Skeletal muscle tissue (tissue), 3 donors: ENCODE measurements at regions not wholly inside any gene's neighbourhood (a gene's known extent, or its start where the extent isn't known, plus 50 kb on each side); places are given as distances from the start of the nearest gene placed in this dataset.

Source experiments
- H3K27ac ChIP-seq: one replicate; pipeline ENCODE4 v1.7.0; 2013; ENCODE audit warnings: mild to moderate bottlenecking, low read depth, low read length, inconsistent platforms
- H3K27me3 ChIP-seq, 3 donors: one replicate each; pipeline ENCODE4 v1.7.0; 2013; ENCODE audit warnings: low read length in 3 of 3; ENCODE audit not compliant: control insufficient read depth in 3 of 3, insufficient read depth in 3 of 3
- H3K36me3 ChIP-seq, 3 donors: one replicate each; pipeline ENCODE4 v1.7.0; 2013; ENCODE audit warnings: low read length in 3 of 3; ENCODE audit not compliant: control insufficient read depth in 3 of 3, insufficient read depth in 3 of 3
- H3K4me1 ChIP-seq, 3 donors: one replicate each; pipeline ENCODE4 v1.7.0; 2013; ENCODE audit warnings: low read length in 3 of 3, mild to moderate bottlenecking in 3 of 3; ENCODE audit not compliant: control insufficient read depth in 3 of 3, insufficient read depth in 3 of 3
- H3K4me3 ChIP-seq, 3 donors: one replicate each; pipeline ENCODE4 v1.7.0; 2013; ENCODE audit warnings: low read length in 3 of 3
- H3K9ac ChIP-seq, 3 donors: one replicate each; pipeline ENCODE4 v1.7.0; 2013; ENCODE audit warnings: low read length in 3 of 3, mild to moderate bottlenecking in 3 of 3, moderate library complexity in 2 of 3, low read depth in 1 of 3
- H3K9me3 ChIP-seq, 3 donors: one replicate each; pipeline ENCODE4 v1.7.0; 2013; ENCODE audit warnings: low read length in 3 of 3; ENCODE audit not compliant: control insufficient read depth in 3 of 3
- donor health status: Osteomylitis.

DNA sequence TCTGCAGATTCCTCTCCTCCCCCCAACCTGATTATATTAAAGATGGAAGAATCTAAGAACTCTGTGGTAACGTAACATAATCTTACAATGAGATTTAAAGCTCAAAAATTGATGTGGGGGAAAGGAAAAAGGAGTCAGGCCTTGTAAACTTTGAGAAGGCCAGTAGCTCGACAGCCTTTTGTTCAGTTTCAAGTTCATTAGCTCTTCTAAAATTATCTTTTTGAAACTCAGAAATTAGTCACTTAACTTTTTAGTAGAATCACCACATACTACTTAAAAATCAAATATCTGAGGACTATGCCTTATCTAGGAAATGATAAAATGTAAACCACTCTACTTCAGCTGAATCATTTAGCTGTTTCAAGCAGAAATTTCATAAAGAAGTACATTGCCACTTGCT, 996.2 kb downstream of the AMY1C start:
- Histone ChIP-seq H3K4me3 (no peak overlapping the region), H3K4me1 (no peaks in the 10 kb centered on the region), H3K27ac (no peak overlapping the region), H3K36me3 (no peaks in the 10 kb centered on the region), H3K27me3 (no peaks in the 10 kb centered on the region), H3K9me3 (peaks cover 0 to 2% (median 0%) of the 10 kb centered on the region in 3 donors), H3K9ac (no peak overlapping the region)

DNA sequence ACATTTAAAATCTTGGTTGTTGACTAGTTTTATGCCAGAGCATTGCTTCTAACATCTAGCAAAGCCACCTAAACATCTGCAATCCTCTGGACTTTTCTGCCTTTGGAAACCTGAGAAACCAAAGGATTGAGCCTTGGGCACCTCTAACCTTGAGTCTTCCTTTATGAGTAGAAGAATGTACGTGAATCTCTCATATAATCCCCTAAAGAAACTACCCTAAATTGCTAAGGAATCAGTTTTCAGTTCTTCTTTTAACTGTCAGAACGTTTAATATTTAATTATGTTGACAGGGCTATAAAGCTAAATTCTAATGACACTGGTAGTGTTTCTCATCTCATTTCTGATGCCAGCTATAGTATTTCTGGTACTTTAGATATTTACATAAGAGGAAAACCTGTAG, 997.3 kb downstream of the AMY1C start:
- no peak overlapping the region for H3K9ac ChIP-seq
- no peaks in the 10 kb centered on the region for H3K4me1 ChIP-seq
- no peak overlapping the region for H3K4me3 ChIP-seq
- H3K27me3 ChIP-seq = no peaks in the 10 kb centered on the region
- H3K27ac ChIP-seq = no peak overlapping the region
- peaks cover 0 to 2% (median 0%) of the 10 kb centered on the region in 3 donors for H3K9me3 ChIP-seq
- no peaks in the 10 kb centered on the region for H3K36me3 ChIP-seq

DNA sequence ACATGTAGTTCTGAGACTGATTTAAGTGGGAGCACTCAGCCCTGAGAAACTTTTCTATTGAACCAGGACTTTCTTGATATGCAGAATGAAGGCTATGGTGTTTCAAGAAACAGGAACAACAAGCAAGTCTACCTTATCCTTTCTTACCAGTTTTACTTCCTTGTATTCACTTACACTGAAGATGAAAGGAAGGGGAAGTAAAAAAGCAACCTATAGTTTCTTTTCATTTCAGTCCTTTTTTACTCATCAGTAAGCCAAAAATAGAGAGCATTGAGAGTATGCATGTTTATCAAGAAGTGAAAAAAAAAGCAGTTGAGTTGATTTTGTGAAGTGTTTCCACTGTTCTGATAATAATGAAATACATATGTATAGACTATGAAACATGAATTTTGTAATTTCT, 1010.3 kb downstream of the AMY1C start:
- no peak overlapping the region for H3K27ac ChIP-seq
- H3K4me3 ChIP-seq = no peak overlapping the region
- no peak overlapping the region for H3K9ac ChIP-seq
- H3K9me3 ChIP-seq = peaks cover 0 to 2% (median 0%) of the 10 kb centered on the region in 3 donors
- no peaks in the 10 kb centered on the region for H3K27me3 ChIP-seq
- no peaks in the 10 kb centered on the region for H3K4me1 ChIP-seq
- H3K36me3 ChIP-seq = no peaks in the 10 kb centered on the region

DNA sequence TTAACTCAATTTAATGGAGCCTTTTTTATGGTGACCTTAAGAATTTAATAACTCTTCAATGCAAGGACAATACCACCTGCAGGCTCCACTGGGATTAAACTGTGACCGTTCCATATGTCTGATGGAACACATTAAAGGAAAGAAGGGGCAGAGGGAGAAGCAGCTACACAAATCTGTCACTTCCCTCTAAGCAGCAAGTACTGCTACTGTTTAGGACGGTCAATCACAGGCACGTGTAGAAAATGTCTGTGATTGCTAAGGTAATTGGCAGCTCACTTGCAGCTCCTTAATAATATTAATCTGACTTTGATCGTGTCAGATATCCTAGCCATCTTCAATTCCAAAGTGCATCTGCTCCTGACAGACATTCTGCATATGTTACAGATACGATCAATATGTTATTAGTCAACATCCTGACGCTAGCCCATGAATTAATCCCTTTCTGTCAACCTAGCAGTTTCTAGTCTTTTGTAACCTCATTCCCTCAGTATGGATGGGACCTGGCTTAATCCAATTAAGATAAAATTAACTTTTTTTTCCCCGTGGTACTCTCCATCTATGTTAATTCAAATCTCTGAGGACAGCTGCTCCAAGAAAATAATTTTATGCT, 1012.4 kb downstream of the AMY1C start:
- Histone ChIP-seq H3K4me3 (no peak overlapping the region), H3K9ac (no peak overlapping the region), H3K36me3 (no peaks in the 10 kb centered on the region), H3K27ac (no peak overlapping the region), H3K4me1 (no peaks in the 10 kb centered on the region), H3K9me3 (peaks cover 0 to 2% (median 0%) of the 10 kb centered on the region in 3 donors), H3K27me3 (no peaks in the 10 kb centered on the region)

- H3K27ac ChIP-seq = no peak overlapping the region
- H3K9ac ChIP-seq = no peak overlapping the region
- H3K27me3 ChIP-seq = no peaks in the 10 kb centered on the region
- H3K4me1 ChIP-seq = no peaks in the 10 kb centered on the region
- peaks cover 0 to 2% (median 0%) of the 10 kb centered on the region in 3 donors for H3K9me3 ChIP-seq
- H3K4me3 ChIP-seq = no peak overlapping the region
- no peaks in the 10 kb centered on the region for H3K36me3 ChIP-seq
These were observed 1015.4 kb downstream of the AMY1C start for GRCh38 chr1:104765085-104765484.

GRCh38 chr1:104768466-104768865, 1018.8 kb downstream of the AMY1C start:
- no peak overlapping the region for H3K4me3 ChIP-seq
- H3K36me3 ChIP-seq = no peaks in the 10 kb centered on the region
- no peaks in the 10 kb centered on the region for H3K4me1 ChIP-seq
- no peaks in the 10 kb centered on the region for H3K27me3 ChIP-seq
- H3K27ac ChIP-seq = no peak overlapping the region
- no peak overlapping the region for H3K9ac ChIP-seq
- H3K9me3 ChIP-seq = no peaks in the 10 kb centered on the region

DNA sequence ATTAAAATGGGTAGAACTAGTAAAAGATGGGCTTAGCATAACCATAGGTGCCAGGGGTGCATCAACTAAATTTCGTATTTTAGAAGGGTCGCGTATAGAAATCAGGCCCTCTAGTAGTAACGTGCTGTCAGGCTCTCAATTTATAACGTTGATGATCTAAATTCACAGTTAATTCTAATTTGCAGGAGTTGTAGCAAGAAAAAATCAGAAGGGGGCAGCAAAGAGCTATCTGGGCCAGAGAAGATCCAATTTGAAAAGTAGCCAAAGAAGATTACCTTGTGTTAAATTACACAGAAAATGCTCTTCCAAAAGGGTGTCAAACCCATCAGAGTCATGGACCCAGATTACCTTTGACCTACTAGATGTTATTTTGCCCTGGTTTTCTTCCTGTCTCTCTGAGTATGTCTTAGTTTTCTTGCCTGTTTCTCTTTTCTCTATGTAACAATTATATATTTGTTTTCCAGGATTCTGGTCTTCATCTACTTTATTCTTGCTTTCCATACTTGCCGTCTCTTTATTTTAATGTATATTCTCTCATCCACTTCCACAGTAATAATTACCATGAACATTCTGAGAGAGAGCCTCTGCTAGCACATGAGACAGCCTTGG, 1030.9 kb downstream of the AMY1C start:
- Histone ChIP-seq H3K27ac (no peak overlapping the region), H3K27me3 (no peaks in the 10 kb centered on the region), H3K9ac (no peak overlapping the region), H3K4me3 (no peak overlapping the region), H3K36me3 (no peaks in the 10 kb centered on the region), H3K9me3 (no peaks in the 10 kb centered on the region), H3K4me1 (no peaks in the 10 kb centered on the region)

GRCh38 chr1:104785575-104786187, 1036.0 kb downstream of the AMY1C start:
- Histone ChIP-seq H3K27me3 (no peaks in the 10 kb centered on the region), H3K36me3 (no peaks in the 10 kb centered on the region), H3K4me3 (no peak overlapping the region), H3K9me3 (peaks cover 0 to 7% (median 0%) of the 10 kb centered on the region in 3 donors), H3K27ac (no peak overlapping the region), H3K4me1 (no peaks in the 10 kb centered on the region), H3K9ac (no peak overlapping the region)

DNA sequence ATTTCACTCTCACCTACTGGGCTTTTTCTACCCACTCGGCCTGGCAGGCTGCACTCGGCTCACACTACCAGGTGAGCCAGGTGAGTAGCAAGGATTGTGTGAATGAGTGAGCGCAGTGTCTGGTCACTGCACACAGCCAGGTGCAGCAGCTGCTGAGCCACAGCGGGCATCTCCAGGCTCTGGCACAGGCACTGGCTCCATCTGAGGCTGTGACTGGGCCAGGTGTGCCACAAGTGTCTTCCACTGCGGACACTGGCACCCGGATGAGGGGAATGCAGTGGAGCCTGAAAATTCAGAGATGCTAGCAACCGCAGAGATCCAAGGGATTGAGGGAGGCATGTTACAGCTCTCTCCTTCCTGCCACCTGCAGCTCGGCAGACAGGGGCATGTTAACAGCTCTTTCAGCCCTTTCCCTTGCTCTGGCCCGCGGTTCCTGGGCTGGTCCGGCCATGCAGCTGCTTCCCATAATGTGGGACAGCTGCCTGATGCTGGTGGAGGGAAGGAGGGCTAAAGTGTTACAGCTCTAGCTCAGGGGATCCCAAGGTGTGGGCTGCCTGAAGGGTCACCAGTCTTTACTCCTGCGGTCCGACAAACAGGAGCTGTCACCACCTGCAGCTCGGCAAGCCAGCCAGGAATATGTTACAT, 1038.3 kb downstream of the AMY1C start:
- Histone ChIP-seq H3K27me3 (no peaks in the 10 kb centered on the region), H3K36me3 (no peaks in the 10 kb centered on the region), H3K4me1 (no peaks in the 10 kb centered on the region), H3K4me3 (no peak overlapping the region), H3K27ac (no peak overlapping the region), H3K9ac (no peak overlapping the region), H3K9me3 (peaks cover 0 to 7% (median 0%) of the 10 kb centered on the region in 3 donors)

GRCh38 chr1:104791030-104791429, 1041.3 kb downstream of the AMY1C start:
- no peak overlapping the region for H3K4me3 ChIP-seq
- H3K4me1 ChIP-seq = no peaks in the 10 kb centered on the region
- no peak overlapping the region for H3K9ac ChIP-seq
- H3K36me3 ChIP-seq = no peaks in the 10 kb centered on the region
- peaks cover 0 to 7% (median 0%) of the 10 kb centered on the region in 3 donors for H3K9me3 ChIP-seq
- no peak overlapping the region for H3K27ac ChIP-seq
- no peaks in the 10 kb centered on the region for H3K27me3 ChIP-seq
